ENCODE measurements at regions not wholly inside any gene's neighbourhood (a gene's known extent, or its start where the extent isn't known, plus 50 kb on each side); places are given as distances from the start of the nearest gene placed in this dataset.

DNA sequence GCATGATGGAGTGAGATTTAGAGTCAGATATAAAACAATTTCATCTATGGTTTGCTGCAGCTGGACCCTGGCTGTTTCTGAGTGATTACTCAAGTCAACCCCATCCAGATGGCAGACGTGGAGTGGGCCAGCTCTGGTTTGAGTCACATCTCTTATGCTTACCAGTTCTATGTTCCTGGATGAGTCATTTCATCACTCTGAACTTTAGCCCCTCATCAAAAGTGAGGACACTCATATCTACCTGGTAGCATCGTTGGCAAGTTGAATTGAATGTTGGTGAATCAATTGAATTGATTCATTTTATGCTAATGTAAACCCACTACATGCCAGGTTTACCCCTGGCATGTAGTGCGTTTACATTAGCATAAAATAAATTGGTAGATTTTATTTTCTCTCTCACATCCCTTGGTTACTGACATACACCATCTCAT is 176.4 kb downstream of the FGF18 start:
- no peak for DNase-seq
- Histone ChIP-seq H2BK5ac (ENCODE audit: low read length) (no peak overlapping the region), H3K4me1 (ENCODE audit: control insufficient read depth, low read depth, low read length) (no peaks in the 10 kb centered on the region), H3K4me3 (ENCODE audit: low read length) (no peak overlapping the region), H3K36me3 (ENCODE audit: control insufficient read depth, insufficient read depth, low read length) (no peaks in the 10 kb centered on the region), H3K79me2 (ENCODE audit: control insufficient read depth, insufficient read depth, low read length) (no peaks in the 10 kb centered on the region), H3K27ac (ENCODE audit: low read depth, low read length) (no peak overlapping the region), H3K79me1 (ENCODE audit: low read length) (no peaks in the 10 kb centered on the region), H4K8ac (ENCODE audit: low read depth, low read length) (no peak overlapping the region), H2BK120ac (ENCODE audit: low read depth, low read length) (no peak overlapping the region), H3K4me2 (ENCODE audit: low read length) (no peak overlapping the region), H2BK15ac (replicated peaks; ENCODE audit: low read depth) (no peak overlapping the region), H3K23ac (ENCODE audit: low read length) (no peak overlapping the region), H3K18ac (ENCODE audit: low read length) (no peak overlapping the region), H4K5ac (ENCODE audit: low read length) (no peak overlapping the region), H3K4ac (ENCODE audit: low read depth, low read length) (no peak overlapping the region), H3K56ac (ENCODE audit: low read length) (no peak overlapping the region), H2AK5ac (ENCODE audit: low read length) (no peak overlapping the region), H3K27me3 (ENCODE audit: insufficient read depth, low read length, poor library complexity) (no peaks in the 10 kb centered on the region), H3K9ac (ENCODE audit: low read length) (no peak overlapping the region)
- no CpG with 5 or more reads among the region's 3 CpGs for WGBS (ENCODE audit: extremely low coverage, insufficient coverage, low lambda C conversion rate)

- H3K4ac ChIP-seq (ENCODE audit: low read depth, low read length) = no peak overlapping the region
- DNase-seq = peak; percentile 91
- no peak overlapping the region for H4K8ac ChIP-seq (ENCODE audit: low read depth, low read length)
- no peak overlapping the region for H2AK5ac ChIP-seq (ENCODE audit: low read length)
- no peaks in the 10 kb centered on the region for H3K27me3 ChIP-seq (ENCODE audit: insufficient read depth, low read length, poor library complexity)
- no peaks in the 10 kb centered on the region for H3K79me2 ChIP-seq (ENCODE audit: control insufficient read depth, insufficient read depth, low read length)
- no peak overlapping the region for H3K4me3 ChIP-seq (ENCODE audit: low read length)
- no peak overlapping the region for H4K5ac ChIP-seq (ENCODE audit: low read length)
- H3K56ac ChIP-seq (ENCODE audit: low read length) = peak overlapping the region; percentile 2
- H3K9ac ChIP-seq (ENCODE audit: low read length) = no peak overlapping the region
- H3K18ac ChIP-seq (ENCODE audit: low read length) = no peak overlapping the region
- H3K23ac ChIP-seq (ENCODE audit: low read length) = no peak overlapping the region
- no peak overlapping the region for H2BK5ac ChIP-seq (ENCODE audit: low read length)
- H2BK120ac ChIP-seq (ENCODE audit: low read depth, low read length) = no peak overlapping the region
- WGBS (ENCODE audit: extremely low coverage, insufficient coverage, low lambda C conversion rate) = no CpG with 5 or more reads among the region's 22 CpGs
- no peaks in the 10 kb centered on the region for H3K36me3 ChIP-seq (ENCODE audit: control insufficient read depth, insufficient read depth, low read length)
- H3K4me2 ChIP-seq (ENCODE audit: low read length) = no peak overlapping the region
- no peak overlapping the region for H3K27ac ChIP-seq (ENCODE audit: low read depth, low read length)
- H3K4me1 ChIP-seq (ENCODE audit: control insufficient read depth, low read depth, low read length) = no peaks in the 10 kb centered on the region
- H2BK15ac ChIP-seq (replicated peaks; ENCODE audit: low read depth) = no peak overlapping the region
- H3K79me1 ChIP-seq (ENCODE audit: low read length) = no peaks in the 10 kb centered on the region
Measured at GRCh38 chr5:171596391-171596878, 177.0 kb downstream of the FGF18 start.

DNA sequence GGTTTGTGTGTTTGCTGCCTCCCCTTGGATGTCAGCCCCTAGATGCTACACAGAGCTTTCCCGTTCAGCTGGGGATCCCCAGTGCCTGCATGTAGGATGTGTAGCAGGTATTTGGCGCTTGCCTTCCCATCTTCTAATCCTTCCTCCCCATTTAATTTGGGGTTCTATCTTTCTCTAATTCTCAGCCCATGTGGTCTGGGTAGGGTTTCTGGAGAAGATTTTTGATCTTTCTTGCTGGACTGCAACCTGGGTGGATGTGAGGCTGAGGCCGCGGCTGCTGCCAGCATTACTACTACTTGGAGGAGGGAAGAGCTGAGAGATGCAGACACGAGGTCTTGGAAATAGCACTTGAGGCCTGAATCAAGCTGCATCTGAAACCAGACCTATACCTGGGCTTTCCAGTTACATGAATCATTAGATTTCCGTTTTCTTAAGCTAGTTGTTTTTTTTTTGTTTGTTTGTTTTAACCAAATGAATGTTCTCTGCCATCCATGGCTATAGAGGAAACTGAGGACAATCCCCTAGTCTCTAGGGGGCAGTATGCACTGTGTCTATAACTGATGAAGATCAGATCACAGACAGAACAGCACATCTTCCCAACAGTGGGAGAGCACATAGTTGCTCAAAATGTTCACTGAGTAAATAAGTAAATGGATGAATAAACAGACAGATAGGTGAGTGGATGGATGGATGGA is 178.6 kb downstream of the FGF18 start:
- H3K79me1 ChIP-seq (ENCODE audit: low read length) = no peaks in the 10 kb centered on the region
- no peak overlapping the region for H4K8ac ChIP-seq (ENCODE audit: low read depth, low read length)
- no peak overlapping the region for H3K4me3 ChIP-seq (ENCODE audit: low read length)
- no peak overlapping the region for H2BK15ac ChIP-seq (replicated peaks; ENCODE audit: low read depth)
- H3K27ac ChIP-seq (ENCODE audit: low read depth, low read length) = no peak overlapping the region
- H3K18ac ChIP-seq (ENCODE audit: low read length) = no peak overlapping the region
- H2BK5ac ChIP-seq (ENCODE audit: low read length) = no peak overlapping the region
- no CpG with 5 or more reads among the region's 6 CpGs for WGBS (ENCODE audit: extremely low coverage, insufficient coverage, low lambda C conversion rate)
- no peak overlapping the region for H3K23ac ChIP-seq (ENCODE audit: low read length)
- no peak overlapping the region for H3K4ac ChIP-seq (ENCODE audit: low read depth, low read length)
- H4K5ac ChIP-seq (ENCODE audit: low read length) = no peak overlapping the region
- H3K4me1 ChIP-seq (ENCODE audit: control insufficient read depth, low read depth, low read length) = no peaks in the 10 kb centered on the region
- no peaks in the 10 kb centered on the region for H3K79me2 ChIP-seq (ENCODE audit: control insufficient read depth, insufficient read depth, low read length)
- H3K56ac ChIP-seq (ENCODE audit: low read length) = no peak overlapping the region
- H3K4me2 ChIP-seq (ENCODE audit: low read length) = no peak overlapping the region
- H3K27me3 ChIP-seq (ENCODE audit: insufficient read depth, low read length, poor library complexity) = no peaks in the 10 kb centered on the region
- no peak overlapping the region for H2AK5ac ChIP-seq (ENCODE audit: low read length)
- DNase-seq = no peak
- no peak overlapping the region for H3K9ac ChIP-seq (ENCODE audit: low read length)
- no peaks in the 10 kb centered on the region for H3K36me3 ChIP-seq (ENCODE audit: control insufficient read depth, insufficient read depth, low read length)
- H2BK120ac ChIP-seq (ENCODE audit: low read depth, low read length) = no peak overlapping the region

DNA sequence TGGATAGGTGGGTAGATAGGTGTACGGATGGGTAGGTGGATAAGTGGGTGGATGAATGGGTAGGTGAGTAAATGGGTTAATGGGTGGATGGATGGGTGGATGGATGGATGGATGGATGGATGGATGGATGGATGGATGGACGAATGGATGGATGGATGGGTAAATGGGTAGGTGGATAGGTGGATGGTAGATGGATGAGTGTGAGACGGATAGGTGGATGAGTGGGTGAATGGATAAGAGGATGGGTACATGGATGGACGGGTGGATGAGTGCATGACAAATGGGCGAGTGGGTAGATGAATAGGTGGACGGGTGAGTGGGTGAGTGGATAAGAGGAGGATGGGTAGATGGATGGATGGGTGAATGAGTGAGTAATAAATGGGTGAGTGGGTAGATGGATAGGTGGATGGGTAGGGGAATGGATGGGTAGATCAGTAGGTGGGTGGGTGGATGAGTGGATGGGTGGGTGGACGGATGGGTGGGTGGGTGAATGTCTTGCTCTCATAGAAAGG is 179.2 kb downstream of the FGF18 start:
- no peaks in the 10 kb centered on the region for H3K4me1 ChIP-seq (ENCODE audit: control insufficient read depth, low read depth, low read length)
- no peak overlapping the region for H3K4ac ChIP-seq (ENCODE audit: low read depth, low read length)
- no peak overlapping the region for H3K56ac ChIP-seq (ENCODE audit: low read length)
- H2BK15ac ChIP-seq (replicated peaks; ENCODE audit: low read depth) = no peak overlapping the region
- no peak overlapping the region for H3K27ac ChIP-seq (ENCODE audit: low read depth, low read length)
- no peaks in the 10 kb centered on the region for H3K79me1 ChIP-seq (ENCODE audit: low read length)
- no peak overlapping the region for H3K18ac ChIP-seq (ENCODE audit: low read length)
- H3K4me2 ChIP-seq (ENCODE audit: low read length) = no peak overlapping the region
- no peak overlapping the region for H3K9ac ChIP-seq (ENCODE audit: low read length)
- H3K36me3 ChIP-seq (ENCODE audit: control insufficient read depth, insufficient read depth, low read length) = no peaks in the 10 kb centered on the region
- no peak overlapping the region for H3K4me3 ChIP-seq (ENCODE audit: low read length)
- 100% methylated on average over 3 of the region's 7 CpGs for WGBS (ENCODE audit: extremely low coverage, insufficient coverage, low lambda C conversion rate)
- H2BK5ac ChIP-seq (ENCODE audit: low read length) = no peak overlapping the region
- H4K8ac ChIP-seq (ENCODE audit: low read depth, low read length) = no peak overlapping the region
- no peak for DNase-seq
- no peak overlapping the region for H2BK120ac ChIP-seq (ENCODE audit: low read depth, low read length)
- H3K27me3 ChIP-seq (ENCODE audit: insufficient read depth, low read length, poor library complexity) = no peaks in the 10 kb centered on the region
- H4K5ac ChIP-seq (ENCODE audit: low read length) = no peak overlapping the region
- no peak overlapping the region for H3K23ac ChIP-seq (ENCODE audit: low read length)
- no peaks in the 10 kb centered on the region for H3K79me2 ChIP-seq (ENCODE audit: control insufficient read depth, insufficient read depth, low read length)
- no peak overlapping the region for H2AK5ac ChIP-seq (ENCODE audit: low read length)

- Histone ChIP-seq H3K4ac (ENCODE audit: low read depth, low read length) (no peak overlapping the region), H3K4me3 (ENCODE audit: low read length) (no peak overlapping the region), H3K4me2 (ENCODE audit: low read length) (no peak overlapping the region), H3K36me3 (ENCODE audit: control insufficient read depth, insufficient read depth, low read length) (no peaks in the 10 kb centered on the region), H3K18ac (ENCODE audit: low read length) (no peak overlapping the region), H2BK120ac (ENCODE audit: low read depth, low read length) (no peak overlapping the region), H3K9ac (ENCODE audit: low read length) (no peak overlapping the region), H3K79me2 (ENCODE audit: control insufficient read depth, insufficient read depth, low read length) (no peaks in the 10 kb centered on the region), H3K27me3 (ENCODE audit: insufficient read depth, low read length, poor library complexity) (no peaks in the 10 kb centered on the region), H3K79me1 (ENCODE audit: low read length) (no peaks in the 10 kb centered on the region), H4K5ac (ENCODE audit: low read length) (no peak overlapping the region), H2BK5ac (ENCODE audit: low read length) (no peak overlapping the region), H2BK15ac (replicated peaks; ENCODE audit: low read depth) (no peak overlapping the region), H4K8ac (ENCODE audit: low read depth, low read length) (no peak overlapping the region), H3K56ac (ENCODE audit: low read length) (no peak overlapping the region), H3K4me1 (ENCODE audit: control insufficient read depth, low read depth, low read length) (no peaks in the 10 kb centered on the region), H3K23ac (ENCODE audit: low read length) (no peak overlapping the region), H3K27ac (ENCODE audit: low read depth, low read length) (no peak overlapping the region), H2AK5ac (ENCODE audit: low read length) (no peak overlapping the region)
- no CpG with 5 or more reads among the region's 10 CpGs for WGBS (ENCODE audit: extremely low coverage, insufficient coverage, low lambda C conversion rate)
- DNase-seq = no peak
Measured at GRCh38 chr5:171599411-171599810, 180.0 kb downstream of the FGF18 start.

Data from mesendoderm (in vitro differentiated cells).